Fibroblast of lung (primary cell): ENCODE measurements at regions not wholly inside any gene's neighbourhood (a gene's known extent, or its start where the extent isn't known, plus 50 kb on each side); places are given as distances from the start of the nearest gene placed in this dataset.

Experiments
- DNase-seq, 2 donors: peaks; one replicate each; pipeline versions ENCODE4 v3.0.0 to v3.0.0-alpha.2; 2010; ENCODE audit warnings: low read depth in 2 of 2
- H2AFZ ChIP-seq: 2 replicates; pipeline ENCODE4 v1.5.1; 2012; ENCODE audit warnings: low read length, control low read depth, inconsistent platforms
- H3K27ac ChIP-seq: 2 replicates; pipeline ENCODE4 v1.5.1; 2011; ENCODE audit warnings: low read length, control low read depth; ENCODE audit not compliant: insufficient read depth
- H3K27me3 ChIP-seq: 2 replicates; pipeline ENCODE4 v1.5.1; 2011; ENCODE audit warnings: mild to moderate bottlenecking, low read length; ENCODE audit not compliant: control insufficient read depth, insufficient read depth
- H3K36me3 ChIP-seq: 2 replicates; pipeline ENCODE4 v1.5.1; 2011; ENCODE audit warnings: low read length; ENCODE audit not compliant: control insufficient read depth, insufficient read depth
- H3K4me1 ChIP-seq: 2 replicates; pipeline ENCODE4 v1.5.1; 2011; ENCODE audit warnings: low read length; ENCODE audit not compliant: control insufficient read depth, insufficient read depth; ENCODE audit errors: extremely low read depth
- H3K4me2 ChIP-seq: 2 replicates; pipeline ENCODE4 v1.5.1; 2011; ENCODE audit warnings: low read length, control low read depth; ENCODE audit not compliant: insufficient read depth; ENCODE audit errors: extremely low read depth
- H3K4me3 ChIP-seq, 4 experiments: fragments of 200-600 bp in 1 of 4; sonication (generic) in 1 of 4; replicated peaks in 1 of 4; 2 replicates each; pipeline ENCODE4 v1.5.1; 2011 to 2016; ENCODE audit warnings: low read length in 4 of 4, low read depth in 3 of 4, mild to moderate bottlenecking in 3 of 4, control low read depth in 2 of 4, inconsistent platforms in 1 of 4, mixed read lengths in 1 of 4; ENCODE audit not compliant: insufficient read depth in 1 of 4; ENCODE audit errors: control extremely low read depth in 1 of 4
- H3K79me2 ChIP-seq: 2 replicates; pipeline ENCODE4 v1.5.1; 2012; ENCODE audit warnings: mild to moderate bottlenecking, low read length, inconsistent platforms; ENCODE audit not compliant: control insufficient read depth, insufficient read depth
- H3K9ac ChIP-seq: 2 replicates; pipeline ENCODE4 v1.5.1; 2011; ENCODE audit warnings: mild to moderate bottlenecking, low read length, control low read depth; ENCODE audit not compliant: insufficient read depth
- H3K9me3 ChIP-seq: 2 replicates; pipeline ENCODE4 v1.5.1; 2012; ENCODE audit warnings: low read depth, low read length; ENCODE audit not compliant: control insufficient read depth, insufficient read depth
- H4K20me1 ChIP-seq: 2 replicates; pipeline ENCODE4 v1.5.1; 2011; ENCODE audit warnings: low read length; ENCODE audit not compliant: control insufficient read depth, insufficient read depth; ENCODE audit errors: extremely low read depth
- CTCF ChIP-seq, 2 donors: IDR thresholded peaks in 1 of 2; conservative IDR thresholded peaks in 1 of 2; 1 replicate in 1 of 2; 2 replicates in 1 of 2; pipeline ENCODE4 v1.5.1; 2011 to 2012; ENCODE audit warnings: low read length in 2 of 2, control low read depth in 1 of 2, inconsistent platforms in 1 of 2, low read depth in 1 of 2, mild to moderate bottlenecking in 1 of 2
- EZH2 ChIP-seq: IDR thresholded peaks from 2 replicates; pipeline ENCODE4 v1.5.1; 2012; ENCODE audit warnings: low read length, control low read depth, mild to moderate bottlenecking; ENCODE audit errors: missing control alignments

GRCh38 chr4:11118513-11118912 lies 310.2 kb downstream of the HS3ST1 start:
- no peak overlapping the region for H3K9ac ChIP-seq
- H3K36me3 ChIP-seq, result no peaks in the 10 kb centered on the region
- H3K27me3 ChIP-seq, result no peaks in the 10 kb centered on the region
- TF ChIP-seq EZH2 (no peak), CTCF (conservative IDR thresholded peaks at IDR 0.05 in 1 of 2, IDR thresholded peaks at IDR 0.05 in 1 of 2; ENCODE audit: low read depth in 1 of 2, low read length in 2 of 2) (no peak)
- no peak overlapping the region for H3K4me2 ChIP-seq
- no peak for DNase-seq
- H3K79me2 ChIP-seq, result no peaks in the 10 kb centered on the region
- H3K4me3 ChIP-seq, result no peak overlapping the region
- H3K4me1 ChIP-seq, result no peaks in the 10 kb centered on the region
- H3K9me3 ChIP-seq, result no peaks in the 10 kb centered on the region
- H4K20me1 ChIP-seq, result no peaks in the 10 kb centered on the region
- H2AFZ ChIP-seq, result no peak overlapping the region
- H3K27ac ChIP-seq, result no peak overlapping the region

GRCh38 chr4:11116940-11117339 lies 311.8 kb downstream of the HS3ST1 start:
- H3K9me3 ChIP-seq, result no peaks in the 10 kb centered on the region
- no peak overlapping the region for H3K9ac ChIP-seq
- H3K79me2 ChIP-seq, result no peaks in the 10 kb centered on the region
- H3K27me3 ChIP-seq, result no peaks in the 10 kb centered on the region
- no peak for TF ChIP-seq CTCF (conservative IDR thresholded peaks at IDR 0.05 in 1 of 2, IDR thresholded peaks at IDR 0.05 in 1 of 2; ENCODE audit: low read depth in 1 of 2, low read length in 2 of 2)
- TF ChIP-seq EZH2, result no peak
- H2AFZ ChIP-seq, result no peak overlapping the region
- H3K27ac ChIP-seq, result no peak overlapping the region
- no peak overlapping the region for H3K4me3 ChIP-seq
- H4K20me1 ChIP-seq, result no peaks in the 10 kb centered on the region
- DNase-seq, result no peak
- no peaks in the 10 kb centered on the region for H3K36me3 ChIP-seq
- no peak overlapping the region for H3K4me2 ChIP-seq
- H3K4me1 ChIP-seq, result no peaks in the 10 kb centered on the region

- no peak overlapping the region for H2AFZ ChIP-seq
- H3K9me3 ChIP-seq, result no peaks in the 10 kb centered on the region
- H3K4me2 ChIP-seq, result no peak overlapping the region
- no peaks in the 10 kb centered on the region for H3K79me2 ChIP-seq
- no peaks in the 10 kb centered on the region for H3K36me3 ChIP-seq
- no peak for DNase-seq
- no peaks in the 10 kb centered on the region for H3K4me1 ChIP-seq
- no peak overlapping the region for H3K9ac ChIP-seq
- no peak overlapping the region for H3K4me3 ChIP-seq
- no peak overlapping the region for H3K27ac ChIP-seq
- H4K20me1 ChIP-seq, result no peaks in the 10 kb centered on the region
- H3K27me3 ChIP-seq, result no peaks in the 10 kb centered on the region
- TF ChIP-seq CTCF (conservative IDR thresholded peaks at IDR 0.05 in 1 of 2, IDR thresholded peaks at IDR 0.05 in 1 of 2; ENCODE audit: low read depth in 1 of 2, low read length in 2 of 2), result no peak
- TF ChIP-seq EZH2, result no peak
Observed at GRCh38 chr4:11111876-11112275, 316.8 kb downstream of the HS3ST1 start.
